Type B pancreatic cell (in vitro differentiated cells): ENCODE measurements at regions not wholly inside any gene's neighbourhood (a gene's known extent, or its start where the extent isn't known, plus 50 kb on each side); places are given as distances from the start of the nearest gene placed in this dataset.

Experiments used
- DNase-seq: peaks from one replicate; pipeline ENCODE4 v3.0.0; 2021; ENCODE audit warnings: mixed read lengths; ENCODE audit not compliant: unreplicated experiment; ENCODE audit errors: extremely low spot score
- H3K27ac Mint-ChIP-seq: 2 replicates; pipeline ENCODE4 v1.8.0; 2021; ENCODE audit warnings: mild to moderate bottlenecking, mixed read lengths
- H3K27me3 Mint-ChIP-seq: 2 replicates; pipeline ENCODE4 v1.8.0; 2021; ENCODE audit warnings: mixed read lengths
- H3K36me3 Mint-ChIP-seq: 2 replicates; pipeline ENCODE4 v1.8.0; 2021; ENCODE audit warnings: mixed read lengths
- H3K4me1 Mint-ChIP-seq: one replicate; pipeline ENCODE4 v1.8.0; 2021; ENCODE audit warnings: mixed read lengths; ENCODE audit not compliant: unreplicated experiment
- H3K4me3 Mint-ChIP-seq: 2 replicates; pipeline ENCODE4 v1.8.0; 2021; ENCODE audit warnings: mild to moderate bottlenecking, mixed read lengths
- H3K9me3 Mint-ChIP-seq: 2 replicates; pipeline ENCODE4 v1.8.0; 2021; ENCODE audit warnings: mixed read lengths
- CTCF ChIP-seq: fragments of 200-600 bp; sonication (generic); conservative IDR thresholded peaks from 2 replicates; pipeline ENCODE4 v1.5.0; 2021; ENCODE audit warnings: antibody characterized with exemption, mild to moderate bottlenecking

GRCh38 chr3:156614642-156615511 is 59.5 kb upstream of the TIPARP start:
- no peak for TF ChIP-seq CTCF
- Mint-ChIP-seq H3K4me3 (no peak overlapping the region), H3K27ac (no peak overlapping the region), H3K4me1 (peaks cover 6% of the 10 kb centered on the region), H3K36me3 (no peaks in the 10 kb centered on the region), H3K27me3 (no peaks in the 10 kb centered on the region), H3K9me3 (peaks cover 7% of the 10 kb centered on the region)
- no peak for DNase-seq

- H3K4me1 Mint-ChIP-seq, result peaks cover 14% of the 10 kb centered on the region
- no peaks in the 10 kb centered on the region for H3K36me3 Mint-ChIP-seq
- no peaks in the 10 kb centered on the region for H3K27me3 Mint-ChIP-seq
- TF ChIP-seq CTCF, result no peak
- no peak overlapping the region for H3K4me3 Mint-ChIP-seq
- DNase-seq, result no peak
- peaks cover 7% of the 10 kb centered on the region for H3K9me3 Mint-ChIP-seq
- no peak overlapping the region for H3K27ac Mint-ChIP-seq
These were observed 58.0 kb upstream of the SSR3 start for GRCh38 chr3:156612903-156613302.

- Mint-ChIP-seq H3K27me3 (no peaks in the 10 kb centered on the region), H3K4me3 (no peak overlapping the region), H3K36me3 (no peaks in the 10 kb centered on the region), H3K9me3 (no peaks in the 10 kb centered on the region), H3K4me1 (peaks cover 14% of the 10 kb centered on the region), H3K27ac (no peak overlapping the region)
- no peak for DNase-seq
- no peak for TF ChIP-seq CTCF
These were observed 57.1 kb upstream of the SSR3 start for GRCh38 chr3:156611870-156612494.

- Mint-ChIP-seq H3K4me3 (no peak overlapping the region), H3K27ac (no peak overlapping the region), H3K9me3 (no peaks in the 10 kb centered on the region), H3K4me1 (peaks cover 22% of the 10 kb centered on the region), H3K27me3 (peaks cover 5% of the 10 kb centered on the region), H3K36me3 (no peaks in the 10 kb centered on the region)
- no peak for TF ChIP-seq CTCF
- no peak for DNase-seq
These were observed 55.2 kb upstream of the SSR3 start for GRCh38 chr3:156610154-156610553.

- Mint-ChIP-seq H3K9me3 (no peaks in the 10 kb centered on the region), H3K36me3 (no peaks in the 10 kb centered on the region), H3K27me3 (peaks cover 5% of the 10 kb centered on the region), H3K4me3 (no peak overlapping the region), H3K4me1 (peaks cover 24% of the 10 kb centered on the region), H3K27ac (no peak overlapping the region)
- no peak for DNase-seq
- TF ChIP-seq CTCF, result no peak
These were observed 54.6 kb upstream of the SSR3 start for GRCh38 chr3:156609546-156609945.
